ENCODE measurements at regions not wholly inside any gene's neighbourhood (a gene's known extent, or its start where the extent isn't known, plus 50 kb on each side); places are given as distances from the start of the nearest gene placed in this dataset.
"Not testable (repeated sequence)": the region's sequence is repeated elsewhere in the genome, so short reads cannot be mapped to it uniquely, and the experiment has no call there.

GRCh38 chr12:97701901-97702300 is 239.3 kb downstream of the RMST start:
- no peak for TF ChIP-seq CTCF (IDR thresholded peaks at IDR 0.05; ENCODE audit: insufficient read depth, missing control alignments)
- DNase-seq (ENCODE audit: insufficient read length, low spot score) (no peak), FAIRE-seq (no peak)

GRCh38 chr12:97711392-97711791 is 248.8 kb downstream of the RMST start:
- no peak for FAIRE-seq

GRCh38 chr12:97713270-97713669 is 250.7 kb downstream of the RMST start:
- TF ChIP-seq CTCF (IDR thresholded peaks at IDR 0.05; ENCODE audit: insufficient read depth, missing control alignments) = no peak
- no peak for FAIRE-seq
- DNase-seq (ENCODE audit: insufficient read length, low spot score) = no peak

More at GRCh38 chr12:97711392-97711791, 248.8 kb downstream of the RMST start:
- TF ChIP-seq CTCF (IDR thresholded peaks at IDR 0.05; ENCODE audit: insufficient read depth, missing control alignments) = no peak
- DNase-seq (ENCODE audit: insufficient read length, low spot score) = no peak

GRCh38 chr12:97714107-97714563 is 251.5 kb downstream of the RMST start:
- no peak for DNase-seq (ENCODE audit: insufficient read length, low spot score)
- no peak for FAIRE-seq
- TF ChIP-seq CTCF (IDR thresholded peaks at IDR 0.05; ENCODE audit: insufficient read depth, missing control alignments) = no peak

- peak; percentile 50 for TF ChIP-seq CTCF (IDR thresholded peaks at IDR 0.05; ENCODE audit: insufficient read depth, missing control alignments)
- FAIRE-seq (no peak), DNase-seq (ENCODE audit: insufficient read length, low spot score) (no peak)
These were observed 253.8 kb downstream of the RMST start for GRCh38 chr12:97716356-97716755.

GRCh38 chr12:97723801-97724200 is 261.2 kb downstream of the RMST start:
- DNase-seq (ENCODE audit: insufficient read length, low spot score); FAIRE-seq: not testable (repeated sequence)

- TF ChIP-seq CTCF (IDR thresholded peaks at IDR 0.05; ENCODE audit: insufficient read depth, missing control alignments) = no peak
- FAIRE-seq (no peak), DNase-seq (ENCODE audit: insufficient read length, low spot score) (no peak)
These were observed 282.9 kb downstream of the RMST start for GRCh38 chr12:97745406-97746101.
